OCI-LY3 (cell line): ENCODE measurements at regions not wholly inside any gene's neighbourhood (a gene's known extent, or its start where the extent isn't known, plus 50 kb on each side); places are given as distances from the start of the nearest gene placed in this dataset.

Experiments
- H2AFZ ChIP-seq: fragments of 200-600, 300-600 bp; shearing (Covaris generic); 2 replicates; pipeline ENCODE4 v1.6.0; 2014; ENCODE audit warnings: antibody characterized with exemption, low read depth, low read length
- H3K27ac ChIP-seq: fragments of 200-600, 300-600 bp; sonication (generic); 2 replicates; pipeline ENCODE4 v1.5.1; 2014; ENCODE audit warnings: mild to moderate bottlenecking, low read length, moderate library complexity, mixed read lengths
- H3K27me3 ChIP-seq: fragments of 200-600, 300-600 bp; sonication (generic); 2 replicates; pipeline ENCODE4 v1.6.1; 2014; ENCODE audit warnings: low read depth, low read length, mixed read lengths
- H3K36me3 ChIP-seq: fragments of 200-600, 300-600 bp; sonication (generic); replicated peaks from 2 replicates; pipeline ENCODE3; 2014; ENCODE audit warnings: low read depth, low read length, mixed read lengths
- H3K4me1 ChIP-seq: fragments of 300-600, 200-600 bp; sonication (generic); 2 replicates; pipeline ENCODE4 v1.6.1; 2014; ENCODE audit warnings: low read length, mixed read lengths
- H3K4me2 ChIP-seq: fragments of 200-600, 300-600 bp; sonication (generic); 2 replicates; pipeline ENCODE4 v1.6.1; 2014; ENCODE audit warnings: low read length, mixed read lengths
- H3K4me3 ChIP-seq: fragments of 300-600, 200-600 bp; sonication (generic); 2 replicates; pipeline ENCODE4 v1.5.1; 2014; ENCODE audit warnings: antibody characterized with exemption, mild to moderate bottlenecking, low read length, moderate library complexity
- H3K79me2 ChIP-seq: fragments of 300-600, 200-600 bp; shearing (Covaris generic); 2 replicates; pipeline ENCODE4 v1.6.1; 2014; ENCODE audit warnings: mild to moderate bottlenecking, low read length, mixed read lengths
- H3K9ac ChIP-seq: fragments of 300-600, 200-600 bp; shearing (Covaris generic); 2 replicates; pipeline ENCODE4 v1.6.0; 2014; ENCODE audit warnings: mild to moderate bottlenecking, low read length, moderate library complexity
- H3K9me3 ChIP-seq: fragments of 200-600, 300-600 bp; shearing (Covaris generic); 2 replicates; pipeline ENCODE4 v1.6.1; 2014; ENCODE audit warnings: low read length, mixed read lengths; ENCODE audit not compliant: insufficient read depth
- H4K20me1 ChIP-seq: fragments of 200-600, 300-600 bp; sonication (generic); 2 replicates; pipeline ENCODE4 v1.6.1; 2016; ENCODE audit warnings: low read length, mixed read lengths; ENCODE audit not compliant: insufficient read depth
- CTCF ChIP-seq: fragments of 200-600, 300-600 bp; sonication (generic); IDR thresholded peaks from 2 replicates; pipeline ENCODE4 v1.5.1; 2014; ENCODE audit warnings: antibody characterized with exemption, low read length, low read depth
- EZH2phosphoT487 ChIP-seq: fragments of 200-600 bp; shearing (Covaris generic); IDR thresholded peaks from 2 replicates; pipeline ENCODE4 v1.6.1; 2018; ENCODE audit warnings: antibody characterized with exemption, mixed run types, low read depth

GRCh38 chr4:33592701-33593100, 2651.6 kb downstream of the ARAP2 start:
- Histone ChIP-seq H3K79me2 (no peaks in the 10 kb centered on the region), H3K4me2 (no peak overlapping the region), H3K27me3 (no peaks in the 10 kb centered on the region), H3K27ac (no peak overlapping the region), H4K20me1 (no peaks in the 10 kb centered on the region), H2AFZ (no peak overlapping the region), H3K9ac (no peak overlapping the region), H3K4me1 (no peaks in the 10 kb centered on the region), H3K9me3 (peaks cover 12% of the 10 kb centered on the region; the same call in 1 of the 2 replicates), H3K36me3 (peaks cover 5% of the 10 kb centered on the region), H3K4me3 (no peak overlapping the region)
- TF ChIP-seq EZH2phosphoT487 (no peak), CTCF (no peak)

GRCh38 chr4:33606951-33607350, 2637.4 kb downstream of the ARAP2 start:
- 0 out of 2 replicates have a peak, but pooled peaks cover 6% of the 10 kb centered on the region for H3K9me3 ChIP-seq
- TF ChIP-seq CTCF (no peak), EZH2phosphoT487 (no peak)
- no peak overlapping the region for H3K9ac ChIP-seq
- H3K27me3 ChIP-seq, result no peaks in the 10 kb centered on the region
- no peak overlapping the region for H3K4me3 ChIP-seq
- no peak overlapping the region for H2AFZ ChIP-seq
- no peaks in the 10 kb centered on the region for H3K36me3 ChIP-seq
- no peak overlapping the region for H3K4me2 ChIP-seq
- no peaks in the 10 kb centered on the region for H4K20me1 ChIP-seq
- no peak overlapping the region for H3K27ac ChIP-seq
- no peaks in the 10 kb centered on the region for H3K79me2 ChIP-seq
- H3K4me1 ChIP-seq, result no peaks in the 10 kb centered on the region

- no peaks in the 10 kb centered on the region for H3K36me3 ChIP-seq
- no peaks in the 10 kb centered on the region for H3K9me3 ChIP-seq
- H3K79me2 ChIP-seq, result no peaks in the 10 kb centered on the region
- TF ChIP-seq CTCF, result no peak
- no peak overlapping the region for H3K4me3 ChIP-seq
- H3K4me1 ChIP-seq, result no peaks in the 10 kb centered on the region
- H3K4me2 ChIP-seq, result no peak overlapping the region
- no peak overlapping the region for H3K9ac ChIP-seq
- no peak overlapping the region for H3K27ac ChIP-seq
- H4K20me1 ChIP-seq, result no peaks in the 10 kb centered on the region
- H2AFZ ChIP-seq, result no peak overlapping the region
- no peaks in the 10 kb centered on the region for H3K27me3 ChIP-seq
Measured at GRCh38 chr4:33616121-33616520, 2628.2 kb downstream of the ARAP2 start.

- Histone ChIP-seq H3K9ac (no peak overlapping the region), H3K9me3 (no peaks in the 10 kb centered on the region), H2AFZ (no peak overlapping the region), H3K4me1 (no peaks in the 10 kb centered on the region), H3K27ac (no peak overlapping the region), H3K4me2 (no peak overlapping the region), H4K20me1 (no peaks in the 10 kb centered on the region), H3K36me3 (no peaks in the 10 kb centered on the region), H3K79me2 (no peaks in the 10 kb centered on the region), H3K27me3 (no peaks in the 10 kb centered on the region), H3K4me3 (no peak overlapping the region)
- TF ChIP-seq EZH2phosphoT487, result no peak
- TF ChIP-seq CTCF, result no peak; the same call in 1 of the 2 replicates
Measured at GRCh38 chr4:33625748-33626147, 2618.6 kb downstream of the ARAP2 start.
